K562 (cell line): ENCODE measurements at regions not wholly inside any gene's neighbourhood (a gene's known extent, or its start where the extent isn't known, plus 50 kb on each side); places are given as distances from the start of the nearest gene placed in this dataset.

Experiments
- ATAC-seq: fragments of 200-7000 bp; cut with Tn5 transposase; 3 replicates; pipeline ENCODE4 v1.9.1; 2020; ENCODE audit warnings: moderate library complexity
- BruUV-seq: library from RNA; stranded (reverse); fragments of 400-500 nt; replicated peaks from 2 replicates; lab custom pipeline; 2021; lab: Mats Ljungman, UMichigan
- CTCF ChIA-PET: fragments of 300-600 bp; formaldehyde crosslinking; extraction: SDS; loops from one replicate; lab custom pipeline; 2021; ENCODE audit warnings: low intra/inter-chr PET ratio; lab: Yijun Ruan, JAX
- POLR2A ChIA-PET: fragments of 300-600, 350-650 bp; sonication (Branson Sonifier 250); formaldehyde crosslinking; extraction: SDS; loops from one replicate; lab custom pipeline; 2021; ENCODE audit warnings: antibody characterized with exemption, inconsistent platforms; lab: Yijun Ruan, JAX
- DNase-seq, 4 experiments: peaks; one replicate each; pipeline versions ENCODE4 v3.0.0 to v3.0.0-alpha.2; 2011 to 2018; ENCODE audit warnings: low spot score in 3 of 4, mixed read lengths in 3 of 4; ENCODE audit errors: extremely low read depth in 1 of 4
- FAIRE-seq: peaks from 2 replicates; lab custom pipeline; 2011; peaks lifted over from hg19 to GRCh38; lab: Jason Lieb, UNC
- H2AFZ ChIP-seq: 2 replicates; pipeline ENCODE4 v1.6.0; 2011; ENCODE audit warnings: low read depth, low read length, control low read depth, inconsistent platforms
- H3K27ac ChIP-seq: fragments of 200-600 bp; 3 replicates; pipeline ENCODE4 v1.8.0; 2011; ENCODE audit warnings: low read depth, mild to moderate bottlenecking, control low read depth, inconsistent platforms, low read length, moderate library complexity, mixed read lengths; ENCODE audit errors: extremely low read depth
- H3K27me3 ChIP-seq, 2 experiments: fragments of 300-600 bp in 1 of 2; 2 replicates in 1 of 2; 3 replicates in 1 of 2; pipeline versions ENCODE4 v1.6.0 to v1.8.0; 2011; ENCODE audit warnings: inconsistent platforms in 2 of 2, low read length in 2 of 2, mild to moderate bottlenecking in 1 of 2, mixed read lengths in 1 of 2, moderate library complexity in 1 of 2; ENCODE audit not compliant: control insufficient read depth in 2 of 2, insufficient read depth in 2 of 2
- H3K36me3 ChIP-seq: fragments of 300-600 bp; 3 replicates; pipeline ENCODE4 v1.8.0; 2011; ENCODE audit warnings: mild to moderate bottlenecking, low read length, inconsistent platforms; ENCODE audit not compliant: control insufficient read depth, insufficient read depth
- H3K4me1 ChIP-seq, 2 experiments: fragments of 200-600 bp in 1 of 2; replicated peaks in 1 of 2; 2 replicates in 1 of 2; 3 replicates in 1 of 2; pipeline versions ENCODE4 v1.5.1 to v1.8.0; 2011; ENCODE audit warnings: inconsistent platforms in 2 of 2, low read length in 2 of 2, mild to moderate bottlenecking in 1 of 2, mixed read lengths in 1 of 2, moderate library complexity in 1 of 2; ENCODE audit not compliant: control insufficient read depth in 2 of 2, insufficient read depth in 2 of 2
- H3K4me2 ChIP-seq: 2 replicates; pipeline ENCODE4 v1.6.1; 2011; ENCODE audit warnings: low read length, control low read depth, inconsistent platforms, mixed read lengths; ENCODE audit not compliant: insufficient read depth
- H3K4me3 ChIP-seq: fragments of 200-600 bp; sonication (generic), shearing (Covaris generic); 2 replicates; pipeline ENCODE4 v1.5.1; 2016; ENCODE audit warnings: control low read depth, inconsistent platforms
- H3K79me2 ChIP-seq: fragments of 200-600 bp; 3 replicates; pipeline ENCODE4 v1.8.0; 2011; ENCODE audit warnings: low read length, inconsistent platforms; ENCODE audit not compliant: control insufficient read depth, insufficient read depth
- H3K9ac ChIP-seq, 2 experiments: 2 replicates each; pipeline versions ENCODE4 v1.6.0 to v1.6.1; 2011; ENCODE audit warnings: low read depth in 2 of 2, low read length in 2 of 2, control low read depth in 1 of 2, inconsistent platforms in 1 of 2, mild to moderate bottlenecking in 1 of 2, mixed read lengths in 1 of 2; ENCODE audit not compliant: insufficient read depth in 1 of 2
- H3K9me1 ChIP-seq: one replicate; pipeline ENCODE4 v1.6.0; 2011; ENCODE audit warnings: inconsistent platforms, mild to moderate bottlenecking, low read length, moderate library complexity; ENCODE audit not compliant: control insufficient read depth, insufficient read depth
- H3K9me3 ChIP-seq: replicated peaks from 2 replicates; pipeline ENCODE4 v1.5.1; 2011; ENCODE audit warnings: low read depth, low read length, inconsistent platforms; ENCODE audit not compliant: control insufficient read depth, insufficient read depth
- H4K20me1 ChIP-seq: replicated peaks from 2 replicates; pipeline ENCODE4 v1.6.1; 2011; ENCODE audit warnings: low read length, inconsistent platforms, mixed read lengths; ENCODE audit not compliant: control insufficient read depth, insufficient read depth
- ARHGAP35 ChIP-seq: fragments of 450-650 bp; IDR thresholded peaks from 2 replicates; pipeline ENCODE4 v1.6.1; 2018; ENCODE audit not compliant: partially characterized antibody
- COPS2 ChIP-seq: fragments of 450-650 bp; conservative IDR thresholded peaks from 2 replicates; pipeline ENCODE4 v1.6.1; 2016; ENCODE audit warnings: mild to moderate bottlenecking, moderate library complexity
- CREB1 ChIP-seq, 2 experiments: sonication (generic) in 1 of 2; formaldehyde crosslinking in 1 of 2; IDR thresholded peaks; 2 replicates each; pipeline versions ENCODE4 v1.6.1 to v1.8.0; 2012 to 2022; ENCODE audit warnings: inconsistent platforms in 1 of 2, mild to moderate bottlenecking in 1 of 2, missing genetic modification reagents in 1 of 2, moderate library complexity in 1 of 2
- FOXA3 ChIP-seq, 2 experiments: fragments of 450-650 bp in 1 of 2; sonication (generic) in 1 of 2; formaldehyde crosslinking; IDR thresholded peaks in 1 of 2; conservative IDR thresholded peaks in 1 of 2; 2 replicates each; pipeline versions ENCODE4 v1.4.0 to v1.8.0; 2020 to 2022; ENCODE audit warnings: mild to moderate bottlenecking in 2 of 2, missing genetic modification reagents in 1 of 2
- HSF4 ChIP-seq: fragments of 250-450 bp; sonication (Bioruptor Pico); IDR thresholded peaks from 2 replicates; pipeline ENCODE4 v2.1.2; 2022; ENCODE audit warnings: mild to moderate bottlenecking, moderate library complexity, borderline replicate concordance
- KDM1A ChIP-seq, 2 experiments: fragments of 450-650 bp; IDR thresholded peaks; 2 replicates each; pipeline ENCODE4 v1.6.1; 2016; ENCODE audit warnings: mild to moderate bottlenecking in 2 of 2
- MBD1 ChIP-seq: fragments of 250-450 bp; sonication (Bioruptor Pico); IDR thresholded peaks from 2 replicates; pipeline ENCODE4 v1.8.0; 2022; ENCODE audit warnings: inconsistent platforms
- MCM2 ChIP-seq: fragments of 450-650 bp; IDR thresholded peaks from 2 replicates; pipeline ENCODE4 v1.6.1; 2017; ENCODE audit warnings: low read depth, mild to moderate bottlenecking
- MYC ChIP-seq, 2 experiments: fragments of 250-450 bp in 1 of 2; sonication (Bioruptor Pico) in 1 of 2; IDR thresholded peaks; 2 replicates each; pipeline versions ENCODE4 v1.5.1 to v1.6.1; 2012 to 2021; ENCODE audit warnings: low read depth in 2 of 2, borderline replicate concordance in 1 of 2, improper control_type of control experiment in 1 of 2, low read length in 1 of 2, mild to moderate bottlenecking in 1 of 2, moderate library complexity in 1 of 2
- POLR2G ChIP-seq: fragments of 200-400 bp; formaldehyde crosslinking; IDR thresholded peaks from 2 replicates; pipeline ENCODE4 v1.6.1; 2017; ENCODE audit warnings: low read depth, mild to moderate bottlenecking, antibody characterized with exemption, low read length, moderate library complexity
- RBM17 ChIP-seq: fragments of 200-400 bp; formaldehyde crosslinking; IDR thresholded peaks from 2 replicates; pipeline ENCODE4 v1.6.1; 2017; ENCODE audit warnings: low read depth, mild to moderate bottlenecking, low read length, borderline replicate concordance
- STAG1 ChIP-seq: sonication (generic); formaldehyde crosslinking; IDR thresholded peaks from 2 replicates; pipeline ENCODE4 v1.5.0; 2020; ENCODE audit warnings: missing genetic modification reagents, borderline replicate concordance
- TCF7 ChIP-seq: sonication (generic); IDR thresholded peaks from 2 replicates; pipeline ENCODE4 v1.6.1; 2016; ENCODE audit warnings: antibody characterized with exemption, borderline replicate concordance
- WGBS: fragments of 100-300 bp; shearing (Covaris generic); methylation state at CpG from one replicate; pipeline ENCODE4 v1.1.6; 2016; ENCODE audit warnings: low coverage, mixed read lengths; ENCODE audit not compliant: insufficient coverage; ENCODE audit errors: missing lambda C conversion rate; 5-methylcytosine and 5-hydroxymethylcytosine counted together
- in situ Hi-C: fragments of 300-500 bp; cut with MboI; formaldehyde crosslinking; loops from 4 replicates; pipeline ENCODE4 v1.15.0; 2018; ENCODE audit warnings: inconsistent platforms, mixed read lengths
- intact Hi-C: fragments of 100-400 bp; cut with micrococcal nuclease; formaldehyde crosslinking; loops from 2 replicates; pipeline ENCODE4 v1.14.2; 2022
- TF ChIP-seq, protein P1 (sequence below): fragments of 250-450 bp; sonication (Bioruptor Pico); IDR thresholded peaks from 2 replicates; pipeline ENCODE4 v1.5.0; 2021
- TF ChIP-seq, protein P2 (sequence below): conservative IDR thresholded peaks from 2 replicates; pipeline ENCODE4 v1.6.1; 2011; ENCODE audit warnings: low read depth, mild to moderate bottlenecking, low read length; ENCODE audit not compliant: control insufficient read depth

GRCh38 chr2:64906853-64907536 is 82.2 kb upstream of the SLC1A4 start:
- ATAC-seq = no peak
- Histone ChIP-seq H3K9me1 (no peaks in the 10 kb centered on the region), H3K27ac (no peak overlapping the region), H3K4me2 (no peak overlapping the region), H3K27me3 (peaks cover 14 to 20% of the 10 kb centered on the region in 2 experiments; a peak in 4 of 5 replicates), H3K9me3 (no peaks in the 10 kb centered on the region), H3K4me3 (no peak overlapping the region), H3K36me3 (no peaks in the 10 kb centered on the region), H4K20me1 (no peaks in the 10 kb centered on the region), H2AFZ (no peak overlapping the region), H3K79me2 (no peaks in the 10 kb centered on the region)
- intact Hi-C loops (no loop called here), in situ Hi-C loops (loop anchor here (25.0 kb wide), 1 partner anchor 255 kb away; no protein-coding TSS in a partner anchor)
- no peak for FAIRE-seq
- BruUV-seq = no TSS peak
- POLR2A ChIA-PET = interaction anchor here (1.0 to 1.6 kb wide), 5 partner anchors 11 to 320 kb away, joined by 3 read pairs; no protein-coding TSS in a partner anchor
- no peak for DNase-seq
- WGBS = 3% methylated on average over 6 of the region's 6 CpGs
- TF ChIP-seq ARHGAP35 = no peak
- TF ChIP-seq CREB1 (IDR thresholded peaks at IDR 0.05) = no peak
- no peak for TF ChIP-seq CREB1 (CRISPR knock-in tag; IDR thresholded peaks at IDR 0.05)
- no peak for TF ChIP-seq COPS2
- no peak for TF ChIP-seq FOXA3 (CRISPR knock-in tag; conservative IDR thresholded peaks at IDR 0.05 in 1 of 2, IDR thresholded peaks at IDR 0.05 in 1 of 2)
- TF ChIP-seq, protein P1, sequence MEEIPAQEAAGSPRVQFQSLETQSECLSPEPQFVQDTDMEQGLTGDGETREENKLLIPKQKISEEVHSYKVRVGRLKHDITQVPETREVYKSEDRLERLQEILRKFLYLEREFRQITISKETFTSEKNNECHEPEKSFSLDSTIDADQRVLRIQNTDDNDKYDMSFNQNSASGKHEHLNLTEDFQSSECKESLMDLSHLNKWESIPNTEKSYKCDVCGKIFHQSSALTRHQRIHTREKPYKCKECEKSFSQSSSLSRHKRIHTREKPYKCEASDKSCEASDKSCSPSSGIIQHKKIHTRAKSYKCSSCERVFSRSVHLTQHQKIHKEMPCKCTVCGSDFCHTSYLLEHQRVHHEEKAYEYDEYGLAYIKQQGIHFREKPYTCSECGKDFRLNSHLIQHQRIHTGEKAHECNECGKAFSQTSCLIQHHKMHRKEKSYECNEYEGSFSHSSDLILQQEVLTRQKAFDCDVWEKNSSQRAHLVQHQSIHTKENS (CRISPR knock-in tag) = no peak
- no peak for TF ChIP-seq MYC (IDR thresholded peaks at IDR 0.05; ENCODE audit: low read depth, low read length)
- no peak for TF ChIP-seq MYC (CRISPR knock-in tag; IDR thresholded peaks at IDR 0.05; ENCODE audit: borderline replicate concordance, low read depth)
- no peak for TF ChIP-seq STAG1
- no peak for TF ChIP-seq HSF4
- no peak for TF ChIP-seq TCF7
- TF ChIP-seq MBD1 = no peak
- TF ChIP-seq KDM1A (IDR thresholded peaks at IDR 0.05) = no peak
- TF ChIP-seq MCM2 = no peak
- TF ChIP-seq POLR2G = no peak
- no peak for TF ChIP-seq RBM17
- TF ChIP-seq, protein P2, sequence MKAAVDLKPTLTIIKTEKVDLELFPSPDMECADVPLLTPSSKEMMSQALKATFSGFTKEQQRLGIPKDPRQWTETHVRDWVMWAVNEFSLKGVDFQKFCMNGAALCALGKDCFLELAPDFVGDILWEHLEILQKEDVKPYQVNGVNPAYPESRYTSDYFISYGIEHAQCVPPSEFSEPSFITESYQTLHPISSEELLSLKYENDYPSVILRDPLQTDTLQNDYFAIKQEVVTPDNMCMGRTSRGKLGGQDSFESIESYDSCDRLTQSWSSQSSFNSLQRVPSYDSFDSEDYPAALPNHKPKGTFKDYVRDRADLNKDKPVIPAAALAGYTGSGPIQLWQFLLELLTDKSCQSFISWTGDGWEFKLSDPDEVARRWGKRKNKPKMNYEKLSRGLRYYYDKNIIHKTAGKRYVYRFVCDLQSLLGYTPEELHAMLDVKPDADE = no peak
- TF ChIP-seq, all 486 proteins: peak for 0
- CTCF ChIA-PET = no interaction called here
- Histone ChIP-seq H3K9ac (no peak overlapping the region), H3K4me1 (peaks cover 0 to 11% of the 10 kb centered on the region in 2 experiments; a peak in 2 of 5 replicates)
